Breast epithelium (tissue), 4 donors: ENCODE measurements at regions not wholly inside any gene's neighbourhood (a gene's known extent, or its start where the extent isn't known, plus 50 kb on each side); places are given as distances from the start of the nearest gene placed in this dataset.
"Not testable (repeated sequence)": the region's sequence is repeated elsewhere in the genome, so short reads cannot be mapped to it uniquely, and the experiment has no call there.

Experiments
- DNase-seq, 2 donors: peaks; one replicate each; pipeline ENCODE4 v3.0.0-alpha.2; 2019; ENCODE audit warnings: low spot score in 2 of 2
- H3K27ac ChIP-seq, 2 donors: fragments of 200-600 bp; sonication (generic) in 1 of 2; one replicate each; pipeline ENCODE4 v1.5.1; 2016 to 2019; ENCODE audit warnings: mild to moderate bottlenecking in 1 of 2
- H3K27me3 ChIP-seq, 2 donors: fragments of 200-600 bp; sonication (generic) in 1 of 2; one replicate each; pipeline versions ENCODE4 v1.5.1 to v1.6.0; 2017 to 2019; ENCODE audit warnings: control low read depth in 1 of 2, mild to moderate bottlenecking in 1 of 2
- H3K36me3 ChIP-seq: fragments of 200-600 bp; one replicate; pipeline ENCODE4 v1.5.1; 2019
- H3K4me1 ChIP-seq, 2 donors: fragments of 200-600 bp; sonication (generic); one replicate each; pipeline ENCODE4 v1.5.1; 2016 to 2019; ENCODE audit warnings: control low read depth in 1 of 2
- H3K4me3 ChIP-seq, 3 donors: fragments of 200-600 bp; sonication (generic); 1 replicate in 2 of 3; 2 replicates in 1 of 3; pipeline ENCODE4 v1.5.1; 2016 to 2019; ENCODE audit warnings: mild to moderate bottlenecking in 3 of 3, moderate library complexity in 2 of 3
- H3K9me3 ChIP-seq, 2 donors: fragments of 200-600 bp; sonication (generic) in 1 of 2; one replicate each; pipeline ENCODE4 v1.5.1; 2016 to 2019; ENCODE audit warnings: control low read depth in 1 of 2
- CTCF ChIP-seq, 3 donors: fragments of 450-650 bp; IDR thresholded peaks; one replicate each; pipeline ENCODE4 v1.5.1; 2016 to 2017; ENCODE audit warnings: antibody characterized with exemption in 3 of 3, mild to moderate bottlenecking in 3 of 3, moderate library complexity in 3 of 3
- POLR2A ChIP-seq: fragments of 450-650 bp; IDR thresholded peaks from one replicate; pipeline ENCODE4 v1.6.1; 2016; ENCODE audit warnings: antibody characterized with exemption, mild to moderate bottlenecking, moderate library complexity
- POLR2AphosphoS5 ChIP-seq, 3 donors: sonication (generic); formaldehyde crosslinking; IDR thresholded peaks; one replicate each; pipeline ENCODE4 v1.6.1; 2017; ENCODE audit warnings: antibody characterized with exemption in 3 of 3
- intact Hi-C: fragments of 100-400 bp; cut with DNase I; formaldehyde crosslinking; loops from one replicate; pipeline ENCODE4 v1.15.1; 2023; ENCODE audit warnings: low total_unique reads

- H3K9me3 ChIP-seq: peaks cover 0 to 8% of the 10 kb centered on the region in 2 donors
- H3K4me1 ChIP-seq: no peaks in the 10 kb centered on the region
- intact Hi-C loops: no loop called here
- H3K27ac ChIP-seq: no peak overlapping the region
- no peak overlapping the region for H3K4me3 ChIP-seq
- TF ChIP-seq POLR2A (no peak), CTCF (IDR thresholded peaks at IDR 0.05) (no peak), POLR2AphosphoS5 (IDR thresholded peaks at IDR 0.05) (no peak)
- no peaks in the 10 kb centered on the region for H3K36me3 ChIP-seq
- no peak for DNase-seq
- no peaks in the 10 kb centered on the region for H3K27me3 ChIP-seq
Measured at GRCh38 chr15:22243440-22244130, 163.3 kb downstream of the OR4M2 start.

GRCh38 chr15:22249511-22249910 is 169.2 kb downstream of the OR4M2 start:
- H3K27me3 ChIP-seq, H3K9me3 ChIP-seq, H3K27ac ChIP-seq, H3K4me1 ChIP-seq, DNase-seq, intact Hi-C loops, H3K4me3 ChIP-seq, H3K36me3 ChIP-seq: not testable (repeated sequence)

- intact Hi-C loops, H3K4me3 ChIP-seq, H3K27me3 ChIP-seq, H3K36me3 ChIP-seq, H3K4me1 ChIP-seq, DNase-seq, H3K27ac ChIP-seq, H3K9me3 ChIP-seq: not testable (repeated sequence)
Measured at GRCh38 chr15:22250501-22251290, 170.4 kb downstream of the OR4M2 start.

GRCh38 chr15:22251422-22251821 is 171.1 kb downstream of the OR4M2 start:
- no peak for DNase-seq
- intact Hi-C loops: no loop called here
- H3K27ac ChIP-seq: no peak overlapping the region
- peaks cover 0 to 4% of the 10 kb centered on the region in 2 donors for H3K9me3 ChIP-seq
- no peak overlapping the region for H3K4me3 ChIP-seq
- H3K4me1 ChIP-seq: no peaks in the 10 kb centered on the region
- H3K27me3 ChIP-seq: no peaks in the 10 kb centered on the region
- no peaks in the 10 kb centered on the region for H3K36me3 ChIP-seq
- TF ChIP-seq POLR2AphosphoS5 (IDR thresholded peaks at IDR 0.05) (no peak), POLR2A (no peak), CTCF (IDR thresholded peaks at IDR 0.05) (no peak)

GRCh38 chr15:22252047-22252446 is 171.7 kb downstream of the OR4M2 start:
- H3K27ac ChIP-seq, H3K36me3 ChIP-seq, H3K9me3 ChIP-seq, H3K4me3 ChIP-seq, intact Hi-C loops, H3K4me1 ChIP-seq, H3K27me3 ChIP-seq, DNase-seq: not testable (repeated sequence)

- H3K27ac ChIP-seq, H3K4me1 ChIP-seq, H3K27me3 ChIP-seq, DNase-seq, intact Hi-C loops, H3K36me3 ChIP-seq, H3K9me3 ChIP-seq, H3K4me3 ChIP-seq: not testable (repeated sequence)
Measured at GRCh38 chr15:22252521-22252920, 172.2 kb downstream of the OR4M2 start.

- DNase-seq, intact Hi-C loops: not testable (repeated sequence)
Measured at GRCh38 chr15:22253002-22253675, 172.8 kb downstream of the OR4M2 start.

More at GRCh38 chr15:22253002-22253675, 172.8 kb downstream of the OR4M2 start:
- H3K27me3 ChIP-seq, H3K9me3 ChIP-seq, H3K36me3 ChIP-seq, H3K27ac ChIP-seq, H3K4me1 ChIP-seq, H3K4me3 ChIP-seq: not testable (repeated sequence)
